Neural progenitor cell (in vitro differentiated cells): ENCODE measurements at regions not wholly inside any gene's neighbourhood (a gene's known extent, or its start where the extent isn't known, plus 50 kb on each side); places are given as distances from the start of the nearest gene placed in this dataset.
"Not testable (repeated sequence)": the region's sequence is repeated elsewhere in the genome, so short reads cannot be mapped to it uniquely, and the experiment has no call there.

Source experiments
- DNase-seq: peaks from one replicate; pipeline ENCODE4 v3.0.0-alpha.2; 2016; ENCODE audit warnings: low spot score
- H2AFZ ChIP-seq: fragments of 200-600 bp; sonication (generic); replicated peaks from 2 replicates; pipeline ENCODE4 v1.6.1; 2016; ENCODE audit warnings: antibody characterized with exemption
- H3F3A ChIP-seq: fragments of 200-600 bp; sonication (generic); 2 replicates; pipeline ENCODE4 v1.6.1; 2016; ENCODE audit warnings: antibody characterized with exemption, low read depth
- H3K27ac ChIP-seq: fragments of 200-600 bp; sonication (generic); 2 replicates; pipeline ENCODE4 v1.5.1; 2016; ENCODE audit warnings: mild to moderate bottlenecking
- H3K27me3 ChIP-seq: fragments of 200-600 bp; sonication (generic); 2 replicates; pipeline ENCODE4 v1.6.1; 2016; ENCODE audit warnings: mild to moderate bottlenecking, moderate library complexity
- H3K36me3 ChIP-seq: fragments of 200-600 bp; sonication (generic); 2 replicates; pipeline ENCODE4 v1.5.1; 2016
- H3K4me1 ChIP-seq: fragments of 200-600 bp; sonication (generic); 2 replicates; pipeline ENCODE4 v1.6.1; 2016; ENCODE audit warnings: mixed run types
- H3K4me2 ChIP-seq: fragments of 200-600 bp; sonication (generic); 2 replicates; pipeline ENCODE4 v1.6.1; 2016
- H3K4me3 ChIP-seq: fragments of 200-600 bp; sonication (generic); 2 replicates; pipeline ENCODE4 v1.5.1; 2016
- H3K79me2 ChIP-seq: fragments of 200-600 bp; sonication (generic); 2 replicates; pipeline ENCODE4 v1.6.1; 2016; ENCODE audit warnings: low read depth
- H3K9ac ChIP-seq: fragments of 200-600 bp; sonication (generic); 2 replicates; pipeline ENCODE4 v1.6.1; 2016
- H3K9me3 ChIP-seq: fragments of 200-600 bp; sonication (generic); 2 replicates; pipeline ENCODE4 v1.5.1; 2016; ENCODE audit warnings: low read depth
- H4K20me1 ChIP-seq: fragments of 200-600 bp; sonication (generic); 2 replicates; pipeline ENCODE4 v1.6.1; 2016; ENCODE audit warnings: low read depth
- H3K27ac Mint-ChIP-seq: 3 replicates; pipeline ENCODE4 v1.8.0; 2021; ENCODE audit warnings: mixed read lengths
- H3K27me3 Mint-ChIP-seq: 2 replicates; pipeline ENCODE4 v1.8.0; 2022; ENCODE audit warnings: low read depth, mild to moderate bottlenecking, inconsistent platforms, moderate library complexity, mixed read lengths; ENCODE audit not compliant: insufficient read depth
- H3K36me3 Mint-ChIP-seq: 3 replicates; pipeline ENCODE4 v1.8.0; 2021; ENCODE audit warnings: mixed read lengths
- H3K4me1 Mint-ChIP-seq: 3 replicates; pipeline ENCODE4 v1.8.0; 2021; ENCODE audit warnings: mixed read lengths
- H3K4me3 Mint-ChIP-seq: 3 replicates; pipeline ENCODE4 v1.8.0; 2021; ENCODE audit warnings: mild to moderate bottlenecking, moderate library complexity, mixed read lengths
- H3K9me3 Mint-ChIP-seq: 3 replicates; pipeline ENCODE4 v1.8.0; 2020; ENCODE audit warnings: mixed read lengths
- CTCF ChIP-seq: fragments of 200-600 bp; sonication (generic); IDR thresholded peaks from 2 replicates; pipeline ENCODE4 v1.5.1; 2017; ENCODE audit warnings: antibody characterized with exemption, mild to moderate bottlenecking
- EZH2 ChIP-seq: fragments of 200-600 bp; sonication (generic); IDR thresholded peaks from 2 replicates; pipeline ENCODE4 v1.6.1; 2017; ENCODE audit warnings: antibody characterized with exemption, mild to moderate bottlenecking, moderate library complexity
- EZH2phosphoT487 ChIP-seq: fragments of 200-600 bp; sonication (generic); IDR thresholded peaks from 2 replicates; pipeline ENCODE4 v1.6.1; 2017; ENCODE audit warnings: antibody characterized with exemption

- H3K36me3 Mint-ChIP-seq: peaks cover 37% of the 10 kb centered on the region
- H3K27ac Mint-ChIP-seq: no peak overlapping the region
- Histone ChIP-seq H3F3A (no peaks in the 10 kb centered on the region), H4K20me1 (no peaks in the 10 kb centered on the region), H3K9ac (no peak overlapping the region), H3K9me3 (no peaks in the 10 kb centered on the region), H3K36me3 (no peaks in the 10 kb centered on the region), H3K27me3 (no peaks in the 10 kb centered on the region), H3K4me2 (no peak overlapping the region), H3K4me3 (no peak overlapping the region), H2AFZ (no peak overlapping the region), H3K4me1 (no peaks in the 10 kb centered on the region), H3K27ac (no peak overlapping the region), H3K79me2 (no peaks in the 10 kb centered on the region)
- no peak overlapping the region for H3K4me3 Mint-ChIP-seq
- H3K9me3 Mint-ChIP-seq: peaks cover 3% of the 10 kb centered on the region
- DNase-seq: no peak
- no peaks in the 10 kb centered on the region for H3K27me3 Mint-ChIP-seq
- peaks cover 8% of the 10 kb centered on the region for H3K4me1 Mint-ChIP-seq
- no peak for TF ChIP-seq CTCF
- TF ChIP-seq EZH2phosphoT487: no peak
- TF ChIP-seq EZH2: no peak
Observed at GRCh38 chr22:25477358-25477757, 87.1 kb upstream of the GRK3 start.

GRCh38 chr22:25478111-25478510 lies 86.4 kb upstream of the GRK3 start:
- no peaks in the 10 kb centered on the region for H3K9me3 ChIP-seq
- no peak overlapping the region for H3K4me3 ChIP-seq
- no peaks in the 10 kb centered on the region for H3K27me3 ChIP-seq
- H3K4me1 ChIP-seq: no peaks in the 10 kb centered on the region
- no peak overlapping the region for H3K4me2 ChIP-seq
- no peak for DNase-seq
- no peak for TF ChIP-seq EZH2
- no peak for TF ChIP-seq CTCF
- no peaks in the 10 kb centered on the region for H3F3A ChIP-seq
- Mint-ChIP-seq H3K27me3 (no peaks in the 10 kb centered on the region), H3K36me3 (peaks cover 41% of the 10 kb centered on the region), H3K9me3 (peaks cover 3% of the 10 kb centered on the region), H3K4me3 (no peak overlapping the region), H3K27ac (no peak overlapping the region), H3K4me1 (peaks cover 8% of the 10 kb centered on the region)
- H3K36me3 ChIP-seq: no peaks in the 10 kb centered on the region
- H2AFZ ChIP-seq: no peak overlapping the region
- no peaks in the 10 kb centered on the region for H3K79me2 ChIP-seq
- H3K27ac ChIP-seq: no peak overlapping the region
- H3K9ac ChIP-seq: no peak overlapping the region
- no peaks in the 10 kb centered on the region for H4K20me1 ChIP-seq

GRCh38 chr22:25478528-25478927 lies 85.9 kb upstream of the GRK3 start:
- no peak overlapping the region for H2AFZ ChIP-seq
- H4K20me1 ChIP-seq: no peaks in the 10 kb centered on the region
- H3K36me3 Mint-ChIP-seq: peaks cover 43% of the 10 kb centered on the region
- H3K4me1 ChIP-seq: no peaks in the 10 kb centered on the region
- H3K9me3 Mint-ChIP-seq: peaks cover 3% of the 10 kb centered on the region
- H3K9ac ChIP-seq: no peak overlapping the region
- DNase-seq: no peak
- H3K27me3 ChIP-seq: no peaks in the 10 kb centered on the region
- H3K27ac Mint-ChIP-seq: no peak overlapping the region
- H3K27me3 Mint-ChIP-seq: no peaks in the 10 kb centered on the region
- no peak overlapping the region for H3K4me3 ChIP-seq
- H3K27ac ChIP-seq: no peak overlapping the region
- no peak overlapping the region for H3K4me2 ChIP-seq
- TF ChIP-seq EZH2 (no peak), CTCF (no peak), EZH2phosphoT487 (no peak)
- H3F3A ChIP-seq: no peaks in the 10 kb centered on the region
- H3K9me3 ChIP-seq: no peaks in the 10 kb centered on the region
- H3K79me2 ChIP-seq: no peaks in the 10 kb centered on the region
- H3K36me3 ChIP-seq: no peaks in the 10 kb centered on the region
- peaks cover 8% of the 10 kb centered on the region for H3K4me1 Mint-ChIP-seq
- no peak overlapping the region for H3K4me3 Mint-ChIP-seq

- H3K4me1 ChIP-seq, H3K27ac Mint-ChIP-seq, H3K27me3 Mint-ChIP-seq, H2AFZ ChIP-seq, H4K20me1 ChIP-seq, H3K36me3 ChIP-seq, H3K79me2 ChIP-seq, DNase-seq, H3K9me3 ChIP-seq, H3F3A ChIP-seq, H3K4me1 Mint-ChIP-seq, H3K9me3 Mint-ChIP-seq, H3K4me3 Mint-ChIP-seq, H3K4me2 ChIP-seq, H3K27ac ChIP-seq, H3K27me3 ChIP-seq, H3K9ac ChIP-seq, H3K4me3 ChIP-seq: not testable (repeated sequence)
- H3K36me3 Mint-ChIP-seq: peaks cover 60% of the 10 kb centered on the region
Observed at GRCh38 chr22:25480868-25481267, 83.6 kb upstream of the GRK3 start.
